Panc1 (cell line): ENCODE measurements at regions not wholly inside any gene's neighbourhood (a gene's known extent, or its start where the extent isn't known, plus 50 kb on each side); places are given as distances from the start of the nearest gene placed in this dataset.

Source experiments
- ATAC-seq: fragments of 200-7000 bp; cut with Tn5 transposase; 2 replicates; pipeline ENCODE4 v1.9.1; 2020; ENCODE audit warnings: mild to moderate bottlenecking, moderate library complexity
- BruUV-seq: library from RNA; stranded (reverse); fragments of 400-500 nt; replicated peaks from 2 replicates; lab custom pipeline; 2021; lab: Mats Ljungman, UMichigan
- CTCF ChIA-PET: fragments of 300-600 bp; sonication (Branson Sonifier 250); formaldehyde crosslinking; loops from one replicate; lab custom pipeline; 2022; ENCODE audit warnings: antibody characterized with exemption; lab: Charles Lee
- POLR2A ChIA-PET: fragments of 300-600 bp; sonication (Branson Sonifier 250); formaldehyde crosslinking; loops from one replicate; lab custom pipeline; 2022; ENCODE audit warnings: antibody characterized with exemption; lab: Charles Lee
- DNase-seq: peaks from one replicate; pipeline ENCODE4 v3.0.0-alpha.2; 2010; ENCODE audit warnings: low read depth, low spot score
- H3K27ac ChIP-seq: 2 replicates; pipeline ENCODE4 v1.5.1; 2011; ENCODE audit warnings: mild to moderate bottlenecking, low read length, inconsistent platforms
- H3K27me3 ChIP-seq: fragments of 200-500 bp; sonication (Bioruptor generic); 2 replicates; pipeline ENCODE4 v1.6.0; 2014; ENCODE audit warnings: low read length, inconsistent platforms; ENCODE audit not compliant: control insufficient read depth, insufficient read depth
- H3K36me3 ChIP-seq: fragments of 200-500 bp; sonication (Bioruptor generic); 2 replicates; pipeline ENCODE4 v1.5.1; 2014; ENCODE audit warnings: inconsistent platforms, mild to moderate bottlenecking, low read length, moderate library complexity; ENCODE audit not compliant: control insufficient read depth, insufficient read depth
- H3K4me1 ChIP-seq: 2 replicates; pipeline ENCODE4 v1.5.1; 2011; ENCODE audit warnings: inconsistent platforms, mild to moderate bottlenecking, low read length, moderate library complexity; ENCODE audit not compliant: control insufficient read depth, insufficient read depth
- H3K4me3 ChIP-seq, 2 experiments: 2 replicates each; pipeline ENCODE4 v1.5.1; 2011 to 2012; ENCODE audit warnings: low read depth in 2 of 2, low read length in 2 of 2, mild to moderate bottlenecking in 2 of 2, inconsistent platforms in 1 of 2, moderate library complexity in 1 of 2
- H3K9me3 ChIP-seq: fragments of 200-500 bp; sonication (Bioruptor generic); 2 replicates; pipeline ENCODE4 v1.5.1; 2014; ENCODE audit warnings: low read depth, mild to moderate bottlenecking, inconsistent platforms, low read length, moderate library complexity; ENCODE audit not compliant: control insufficient read depth, insufficient read depth
- CTCF ChIP-seq: fragments of 450-650 bp; IDR thresholded peaks from 2 replicates; pipeline ENCODE4 v1.5.1; 2017; ENCODE audit warnings: mild to moderate bottlenecking
- POLR2AphosphoS5 ChIP-seq: IDR thresholded peaks from 2 replicates; pipeline ENCODE4 v1.6.1; 2012; ENCODE audit warnings: mild to moderate bottlenecking, low read depth, low read length, moderate library complexity
- REST ChIP-seq, 2 experiments: IDR thresholded peaks; 2 replicates each; pipeline ENCODE4 v1.6.1; 2011 to 2012; ENCODE audit warnings: low read depth in 2 of 2, control low read depth in 1 of 2, low read length in 1 of 2, mild to moderate bottlenecking in 1 of 2, moderate library complexity in 1 of 2; ENCODE audit not compliant: insufficient read depth in 1 of 2
- SIN3A ChIP-seq: IDR thresholded peaks from 2 replicates; pipeline ENCODE4 v1.6.1; 2012; ENCODE audit warnings: low read depth, mild to moderate bottlenecking, low read length, moderate library complexity, borderline replicate concordance; ENCODE audit not compliant: insufficient read depth
- TCF7L2 ChIP-seq: IDR thresholded peaks from 2 replicates; pipeline ENCODE4 v1.6.1; 2011; ENCODE audit warnings: mild to moderate bottlenecking, low read depth, low read length, inconsistent platforms
- in situ Hi-C: cut with HindIII; loops from 2 replicates; pipeline ENCODE4 v1.10.0; 2016; ENCODE audit warnings: low sequenced_read_pairs, low pct_unique_long_range_greater_than_20kb
- intact Hi-C: fragments of 100-400 bp; cut with micrococcal nuclease; formaldehyde crosslinking; loops from one replicate; pipeline ENCODE4 v1.10.0; 2022; ENCODE audit not compliant: unreplicated experiment

- intact Hi-C loops = no loop called here
Measured at GRCh38 chr22:25390297-25391240, 171.1 kb downstream of the CRYBB2 start.

GRCh38 chr22:25392584-25392983 is 171.9 kb upstream of the GRK3 start:
- Histone ChIP-seq H3K27ac (no peak overlapping the region), H3K9me3 (no peaks in the 10 kb centered on the region), H3K36me3 (no peaks in the 10 kb centered on the region), H3K4me3 (no peak overlapping the region), H3K4me1 (peaks cover 33% of the 10 kb centered on the region), H3K27me3 (no peaks in the 10 kb centered on the region)
- ChIA-PET CTCF (no interaction called here), POLR2A (interaction anchor here (0.6 kb wide), 1 partner anchor 174 kb away, joined by 3 read pairs; no protein-coding TSS in a partner anchor)
- no peak for TF ChIP-seq REST (IDR thresholded peaks at IDR 0.05; ENCODE audit: insufficient read depth in 1 of 2, low read depth in 2 of 2, low read length in 1 of 2)
- TF ChIP-seq SIN3A = no peak
- in situ Hi-C loops (no loop called here), intact Hi-C loops (no loop called here)
- DNase-seq = no peak
- no peak for ATAC-seq
- BruUV-seq = no TSS peak

More at GRCh38 chr22:25390297-25391240, 171.1 kb downstream of the CRYBB2 start:
- no peak for TF ChIP-seq POLR2AphosphoS5
- TF ChIP-seq REST (IDR thresholded peaks at IDR 0.05; ENCODE audit: insufficient read depth in 1 of 2, low read depth in 2 of 2, low read length in 1 of 2) = no peak
- no peak for TF ChIP-seq SIN3A
- no peak for TF ChIP-seq TCF7L2
- TF ChIP-seq CTCF = no peak
- POLR2A ChIA-PET = no interaction called here
- DNase-seq (no peak), ATAC-seq (no peak)
- CTCF ChIA-PET = no interaction called here
- no peak overlapping the region for H3K4me3 ChIP-seq
- H3K4me1 ChIP-seq = peaks cover 34% of the 10 kb centered on the region
- no TSS peak for BruUV-seq
- no peaks in the 10 kb centered on the region for H3K9me3 ChIP-seq
- in situ Hi-C loops = no loop called here
- H3K36me3 ChIP-seq = no peaks in the 10 kb centered on the region
- H3K27me3 ChIP-seq = no peaks in the 10 kb centered on the region
- H3K27ac ChIP-seq = no peak overlapping the region
